ENCODE measurements at regions not wholly inside any gene's neighbourhood (a gene's known extent, or its start where the extent isn't known, plus 50 kb on each side); places are given as distances from the start of the nearest gene placed in this dataset.

GRCh38 chr4:141330616-141331015 lies 109.9 kb downstream of the ZNF330 start:
- DNase-seq (ENCODE audit: low read depth, low spot score) (no peak), FAIRE-seq (no peak)
- H3K27me3 ChIP-seq (ENCODE audit: control insufficient read depth in 2 of 2, insufficient read depth in 2 of 2, low read length in 2 of 2), result no peaks in the 10 kb centered on the region
- no peak overlapping the region for H3K9ac ChIP-seq (replicated peaks; ENCODE audit: extremely low read depth, insufficient read depth, low read length)
- CTCF ChIA-PET, result interaction anchor here (1.9 to 3.5 kb wide), 2 partner anchors 15 kb away, joined by 6 to 13 read pairs; no protein-coding TSS in a partner anchor
- H3K79me2 ChIP-seq (ENCODE audit: control insufficient read depth, insufficient read depth, low read length), result no peaks in the 10 kb centered on the region
- H3K9me1 ChIP-seq (replicated peaks; ENCODE audit: control insufficient read depth, extremely low read depth, insufficient read depth, low read length), result no peaks in the 10 kb centered on the region
- no peak overlapping the region for H3K27ac ChIP-seq (ENCODE audit: insufficient read depth, low read depth, low read length)
- POLR2A ChIA-PET, result no interaction called here
- H4K20me1 ChIP-seq (replicated peaks; ENCODE audit: control insufficient read depth, extremely low read depth, insufficient read depth, low read length), result no peaks in the 10 kb centered on the region
- no TSS peak for BruUV-seq (replicated peaks)
- intact Hi-C loops (cut with micrococcal nuclease) (no loop called here), dilution Hi-C loops (cut with MboI; ENCODE audit: extremely low pct_ligation_motif_present, low sequenced_read_pairs) (no loop called here)
- H3K4me1 ChIP-seq (ENCODE audit: control insufficient read depth, extremely low read depth, insufficient read depth, low read length), result peaks cover 2% of the 10 kb centered on the region
- H2AFZ ChIP-seq (ENCODE audit: low read depth, low read length), result no peak overlapping the region
- H3K4me3 ChIP-seq (replicated peaks in 1 of 3; ENCODE audit: insufficient read depth in 1 of 3, low read depth in 1 of 3, low read length in 3 of 3), result no peak overlapping the region
- no peaks in the 10 kb centered on the region for H3K36me3 ChIP-seq (ENCODE audit: control insufficient read depth in 2 of 2, extremely low read depth in 1 of 2, insufficient read depth in 2 of 2, low read length in 2 of 2)
- TF ChIP-seq POLR2AphosphoS5 (IDR thresholded peaks at IDR 0.05; ENCODE audit: insufficient read depth, low read depth, low read length) (no peak), JUN (IDR thresholded peaks at IDR 0.05; ENCODE audit: borderline replicate concordance, insufficient read depth, insufficient read length, low read depth) (no peak), POLR2A (IDR thresholded peaks at IDR 0.05; ENCODE audit: low read depth, low read length) (no peak), EZH2 (IDR thresholded peaks at IDR 0.05; ENCODE audit: borderline replicate concordance, low read depth, low read length, severe bottlenecking) (no peak), GATA2 (IDR thresholded peaks at IDR 0.05; ENCODE audit: insufficient read depth, insufficient read length, low read depth, low read length) (no peak), MAX (IDR thresholded peaks at IDR 0.05; ENCODE audit: insufficient read depth, insufficient read length) (no peak), MYC (IDR thresholded peaks at IDR 0.05; ENCODE audit: low read depth, low read length) (no peak), CTCF (IDR thresholded peaks at IDR 0.05; ENCODE audit: extremely low read depth in 1 of 2, insufficient read depth in 1 of 2, low read depth in 1 of 2, low read length in 2 of 2) (no peak), FOS (IDR thresholded peaks at IDR 0.05; ENCODE audit: borderline replicate concordance, insufficient read depth, low read length) (no peak)
- no peak overlapping the region for H3K4me2 ChIP-seq (ENCODE audit: insufficient read depth, low read length)
- no peaks in the 10 kb centered on the region for H3K9me3 ChIP-seq (replicated peaks; ENCODE audit: control insufficient read depth, insufficient read depth, low read length)
